ENCODE measurements at regions not wholly inside any gene's neighbourhood (a gene's known extent, or its start where the extent isn't known, plus 50 kb on each side); places are given as distances from the start of the nearest gene placed in this dataset.

DNA sequence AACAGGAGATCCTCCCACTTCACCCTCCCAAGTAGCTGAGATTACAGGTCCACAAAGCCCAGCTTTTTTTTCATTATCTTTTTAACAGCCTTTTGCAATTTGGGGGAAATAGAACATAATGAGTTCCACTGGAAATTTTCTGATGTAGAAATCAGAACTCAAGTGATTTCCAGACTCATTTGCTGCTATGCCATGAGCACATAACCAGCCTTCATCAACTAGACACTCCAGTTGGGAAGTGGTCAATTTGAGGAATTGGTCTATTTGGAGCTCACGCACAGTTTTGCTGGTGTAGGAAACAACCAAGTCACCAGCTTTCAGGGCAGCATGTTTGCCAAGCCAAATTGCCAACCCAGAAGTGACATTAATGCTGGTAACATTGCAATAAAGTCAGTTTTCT lies 86.7 kb downstream of the MAFB start:
- H3K27ac Mint-ChIP-seq = no peak overlapping the region
- no peak overlapping the region for H3K4me3 Mint-ChIP-seq
- H3K4me1 Mint-ChIP-seq = peaks cover 7% of the 10 kb centered on the region
- DNase-seq (ENCODE audit: low spot score in 2 of 2, unreplicated experiment in 2 of 2) = no peak
- H3K9me3 Mint-ChIP-seq = peaks cover 19% of the 10 kb centered on the region
- TF ChIP-seq, protein P1, sequence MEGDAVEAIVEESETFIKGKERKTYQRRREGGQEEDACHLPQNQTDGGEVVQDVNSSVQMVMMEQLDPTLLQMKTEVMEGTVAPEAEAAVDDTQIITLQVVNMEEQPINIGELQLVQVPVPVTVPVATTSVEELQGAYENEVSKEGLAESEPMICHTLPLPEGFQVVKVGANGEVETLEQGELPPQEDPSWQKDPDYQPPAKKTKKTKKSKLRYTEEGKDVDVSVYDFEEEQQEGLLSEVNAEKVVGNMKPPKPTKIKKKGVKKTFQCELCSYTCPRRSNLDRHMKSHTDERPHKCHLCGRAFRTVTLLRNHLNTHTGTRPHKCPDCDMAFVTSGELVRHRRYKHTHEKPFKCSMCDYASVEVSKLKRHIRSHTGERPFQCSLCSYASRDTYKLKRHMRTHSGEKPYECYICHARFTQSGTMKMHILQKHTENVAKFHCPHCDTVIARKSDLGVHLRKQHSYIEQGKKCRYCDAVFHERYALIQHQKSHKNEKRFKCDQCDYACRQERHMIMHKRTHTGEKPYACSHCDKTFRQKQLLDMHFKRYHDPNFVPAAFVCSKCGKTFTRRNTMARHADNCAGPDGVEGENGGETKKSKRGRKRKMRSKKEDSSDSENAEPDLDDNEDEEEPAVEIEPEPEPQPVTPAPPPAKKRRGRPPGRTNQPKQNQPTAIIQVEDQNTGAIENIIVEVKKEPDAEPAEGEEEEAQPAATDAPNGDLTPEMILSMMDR (IDR thresholded peaks at IDR 0.05; ENCODE audit: unreplicated experiment) = no peak
- H3K36me3 Mint-ChIP-seq = peaks cover 2% of the 10 kb centered on the region
- H3K27me3 Mint-ChIP-seq (ENCODE audit: low read depth) = no peaks in the 10 kb centered on the region

DNA sequence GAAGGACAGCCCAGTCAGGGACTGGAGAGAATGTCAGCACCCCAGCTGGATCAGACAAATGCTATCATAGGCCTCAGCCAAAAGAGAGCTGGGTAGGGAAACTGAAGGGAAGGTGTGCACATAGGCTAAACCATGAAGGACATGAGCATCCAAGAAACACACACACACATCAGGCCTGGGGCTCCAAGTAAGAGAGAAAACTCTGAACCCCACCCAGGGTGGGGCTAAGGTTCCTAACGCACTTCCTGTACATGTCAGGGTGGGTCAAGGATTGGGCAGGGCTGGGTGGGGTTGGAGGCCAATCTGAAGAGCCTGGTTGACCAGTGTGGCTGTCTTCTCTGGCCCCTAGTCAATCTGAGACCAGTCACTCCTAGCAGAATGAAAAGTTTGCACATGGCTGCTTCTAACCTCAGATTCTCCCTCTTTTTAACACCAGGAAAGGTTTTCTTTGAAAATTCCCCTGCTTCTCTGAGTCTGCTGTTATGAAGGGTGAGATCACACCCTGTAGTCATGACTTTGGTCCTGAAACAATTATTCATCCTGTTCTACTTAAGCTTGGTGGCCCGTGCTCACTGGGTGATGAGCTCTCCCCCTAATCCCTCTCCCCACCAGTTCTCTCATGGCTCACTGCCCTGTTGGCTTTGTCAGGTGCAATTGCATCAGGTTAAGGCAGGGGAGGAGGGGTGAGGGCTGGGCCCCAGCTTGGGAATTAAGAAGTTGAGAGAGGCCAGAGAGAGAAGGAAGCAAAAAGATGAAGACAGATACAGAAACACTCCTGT lies 88.4 kb downstream of the MAFB start:
- no peak for DNase-seq (ENCODE audit: low spot score in 2 of 2, unreplicated experiment in 2 of 2)
- Mint-ChIP-seq H3K27me3 (ENCODE audit: low read depth) (no peaks in the 10 kb centered on the region), H3K36me3 (peaks cover 2% of the 10 kb centered on the region), H3K4me3 (no peak overlapping the region), H3K4me1 (peaks cover 7% of the 10 kb centered on the region), H3K9me3 (peaks cover 19% of the 10 kb centered on the region), H3K27ac (no peak overlapping the region)
- TF ChIP-seq, protein P1 (IDR thresholded peaks at IDR 0.05; ENCODE audit: unreplicated experiment) = no peak

DNA sequence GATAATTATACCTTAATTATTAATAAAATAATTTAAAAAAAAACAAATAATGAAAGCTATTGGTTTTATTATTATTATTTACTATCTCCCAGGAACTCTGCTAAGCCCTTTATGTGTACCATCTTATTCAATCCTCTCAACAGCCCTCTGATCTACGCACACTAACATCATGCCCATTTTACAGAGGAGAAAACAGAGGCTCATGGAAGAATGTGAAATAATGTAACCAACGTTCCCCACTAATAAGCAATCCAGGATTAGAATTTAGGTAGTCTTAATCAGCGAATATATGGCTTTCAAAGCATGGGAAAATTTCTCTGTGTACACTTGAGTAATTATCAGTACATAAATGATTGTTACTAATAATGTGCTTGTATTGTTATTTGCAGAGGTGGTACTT lies 89.0 kb downstream of the MAFB start:
- no peak for DNase-seq (ENCODE audit: low spot score in 2 of 2, unreplicated experiment in 2 of 2)

DNA sequence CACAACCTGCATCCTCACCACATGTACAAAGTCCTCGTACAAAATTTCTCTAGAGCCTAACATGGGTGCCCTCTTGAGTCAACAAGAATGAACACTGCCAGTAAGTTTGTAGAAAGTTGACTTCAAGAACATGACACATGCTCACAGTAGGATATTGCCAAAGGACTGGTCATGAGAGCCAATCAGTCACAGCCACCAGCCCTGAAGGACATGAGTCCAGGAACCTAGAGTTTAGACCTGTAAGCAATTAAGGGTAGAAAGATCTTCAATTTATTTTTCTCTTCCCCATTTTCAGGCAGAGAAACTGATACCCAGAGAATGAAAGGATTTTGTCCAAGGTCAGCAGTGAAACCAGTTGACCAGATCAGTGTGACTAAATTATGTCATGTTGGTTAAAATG lies 96.1 kb downstream of the MAFB start:
- peaks cover 35% of the 10 kb centered on the region for H3K27me3 Mint-ChIP-seq (ENCODE audit: low read depth)
- DNase-seq (ENCODE audit: low spot score in 2 of 2, unreplicated experiment in 2 of 2) = no peak
- peaks cover 10% of the 10 kb centered on the region for H3K4me1 Mint-ChIP-seq
- H3K4me3 Mint-ChIP-seq = no peak overlapping the region
- peaks cover 7% of the 10 kb centered on the region for H3K9me3 Mint-ChIP-seq
- H3K27ac Mint-ChIP-seq = no peak overlapping the region
- H3K36me3 Mint-ChIP-seq = no peaks in the 10 kb centered on the region
- TF ChIP-seq, protein P1 (IDR thresholded peaks at IDR 0.05; ENCODE audit: unreplicated experiment) = no peak

More for the DNA sequence above, 89.0 kb downstream of the MAFB start:
- Mint-ChIP-seq H3K4me3 (no peak overlapping the region), H3K27ac (no peak overlapping the region), H3K36me3 (peaks cover 2% of the 10 kb centered on the region), H3K4me1 (peaks cover 7% of the 10 kb centered on the region), H3K9me3 (peaks cover 19% of the 10 kb centered on the region), H3K27me3 (ENCODE audit: low read depth) (peaks cover 5% of the 10 kb centered on the region)
- TF ChIP-seq, protein P1 (IDR thresholded peaks at IDR 0.05; ENCODE audit: unreplicated experiment) = no peak

DNA sequence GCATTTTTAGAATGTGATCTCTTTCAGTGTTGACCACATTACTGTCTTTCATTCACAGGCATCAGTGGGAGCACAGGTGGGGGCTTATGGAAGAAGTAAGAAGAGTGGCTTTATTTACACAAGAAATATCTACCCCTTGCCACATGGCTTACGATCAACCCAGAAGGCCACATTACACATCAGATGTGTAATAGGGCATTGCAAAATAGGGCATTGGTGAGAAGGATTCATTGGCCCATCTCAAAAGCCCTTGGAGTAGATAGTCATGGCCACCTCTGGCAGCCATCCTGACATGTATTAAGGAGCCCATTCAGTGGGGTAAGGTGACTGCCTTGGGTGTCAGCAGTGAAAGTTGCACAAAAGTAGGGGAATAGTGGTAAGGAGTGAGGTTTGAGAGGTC lies 97.5 kb downstream of the MAFB start:
- Mint-ChIP-seq H3K4me1 (peaks cover 10% of the 10 kb centered on the region), H3K36me3 (no peaks in the 10 kb centered on the region), H3K27ac (no peak overlapping the region), H3K9me3 (peaks cover 7% of the 10 kb centered on the region), H3K27me3 (ENCODE audit: low read depth) (peaks cover 47% of the 10 kb centered on the region), H3K4me3 (no peak overlapping the region)
- TF ChIP-seq, protein P1 (IDR thresholded peaks at IDR 0.05; ENCODE audit: unreplicated experiment) = no peak
- no peak for DNase-seq (ENCODE audit: low spot score in 2 of 2, unreplicated experiment in 2 of 2)

All from mesothelial cell of epicardium (in vitro differentiated cells).